H1 (cell line): ENCODE measurements at regions not wholly inside any gene's neighbourhood (a gene's known extent, or its start where the extent isn't known, plus 50 kb on each side); places are given as distances from the start of the nearest gene placed in this dataset.

Experiments
- CHD1 ChIP-seq: IDR thresholded peaks from 2 replicates; pipeline ENCODE4 v1.6.1; 2012; ENCODE audit warnings: low read depth, low read length, improper control_type of control experiment

- TF ChIP-seq CHD1: no peak
Observed at GRCh38 chr22:49262167-49262566, 565.5 kb downstream of the BRD1 start (continued).
